Loucy (cell line): ENCODE measurements at regions not wholly inside any gene's neighbourhood (a gene's known extent, or its start where the extent isn't known, plus 50 kb on each side); places are given as distances from the start of the nearest gene placed in this dataset.

Experiments used
- H2AFZ ChIP-seq: fragments of 200-600 bp; sonication (generic); 2 replicates; pipeline ENCODE4 v1.6.0; 2016; ENCODE audit warnings: antibody characterized with exemption, mild to moderate bottlenecking, low read length, moderate library complexity
- H3F3A ChIP-seq: fragments of 200-600 bp; 2 replicates; pipeline ENCODE4 v1.6.0; 2016; ENCODE audit warnings: antibody characterized with exemption, low read depth, mild to moderate bottlenecking
- H3K27me3 ChIP-seq: fragments of 200-600 bp; sonication (generic); 2 replicates; pipeline ENCODE4 v1.6.1; 2014; ENCODE audit warnings: low read length, mild to moderate bottlenecking; ENCODE audit not compliant: insufficient read depth, poor library complexity, severe bottlenecking
- H3K36me3 ChIP-seq: fragments of 200-600 bp; sonication (generic); 2 replicates; pipeline ENCODE4 v1.6.1; 2016; ENCODE audit warnings: low read length; ENCODE audit not compliant: insufficient read depth
- H3K4me1 ChIP-seq: fragments of 200-600 bp; sonication (generic); 2 replicates; pipeline ENCODE4 v1.5.1; 2014; ENCODE audit warnings: low read length, mild to moderate bottlenecking; ENCODE audit not compliant: insufficient read depth, poor library complexity, severe bottlenecking
- H3K4me2 ChIP-seq: fragments of 200-600 bp; sonication (generic); 2 replicates; pipeline ENCODE4 v1.6.0; 2014; ENCODE audit warnings: antibody characterized with exemption, low read length, low read depth, mild to moderate bottlenecking; ENCODE audit not compliant: poor library complexity, severe bottlenecking
- H3K4me3 ChIP-seq: fragments of 200-600 bp; sonication (generic); 2 replicates; pipeline ENCODE4 v1.5.1; 2014; ENCODE audit warnings: low read length, mild to moderate bottlenecking, mixed read lengths; ENCODE audit not compliant: poor library complexity, severe bottlenecking
- H3K79me2 ChIP-seq: fragments of 200-600 bp; sonication (generic); 2 replicates; pipeline ENCODE4 v1.6.1; 2014; ENCODE audit warnings: low read length; ENCODE audit not compliant: insufficient read depth
- H3K9ac ChIP-seq: fragments of 200-600 bp; sonication (generic); 2 replicates; pipeline ENCODE4 v1.6.0; 2014; ENCODE audit warnings: mild to moderate bottlenecking, low read depth, low read length, moderate library complexity; ENCODE audit not compliant: poor library complexity, severe bottlenecking
- H3K9me2 ChIP-seq: fragments of 200-600 bp; sonication (generic); replicated peaks from 2 replicates; pipeline ENCODE4 v1.6.1; 2016; ENCODE audit warnings: low read depth, low read length, mixed read lengths
- H3K9me3 ChIP-seq: fragments of 200-600 bp; sonication (generic); 2 replicates; pipeline ENCODE4 v1.6.1; 2014; ENCODE audit warnings: mild to moderate bottlenecking, antibody characterized with exemption, low read length, low read depth; ENCODE audit not compliant: insufficient read depth
- H4K20me1 ChIP-seq: fragments of 200-600 bp; sonication (generic); 2 replicates; pipeline ENCODE4 v1.6.0; 2014; ENCODE audit warnings: antibody characterized with exemption, low read length, mild to moderate bottlenecking; ENCODE audit not compliant: insufficient read depth, poor library complexity, severe bottlenecking
- CTCF ChIP-seq: fragments of 200-600 bp; sonication (generic); conservative IDR thresholded peaks from 2 replicates; pipeline ENCODE4 v1.5.1; 2014; ENCODE audit warnings: mild to moderate bottlenecking, antibody characterized with exemption, low read length
- EZH2phosphoT487 ChIP-seq: fragments of 200-600 bp; IDR thresholded peaks from 2 replicates; pipeline ENCODE4 v1.6.1; 2018; ENCODE audit warnings: antibody characterized with exemption, mild to moderate bottlenecking, moderate library complexity, borderline replicate concordance

GRCh38 chrX:35432056-35432455 lies 366.1 kb upstream of the MAGEB16 start:
- Histone ChIP-seq H3F3A (no peaks in the 10 kb centered on the region), H3K9me3 (no peaks in the 10 kb centered on the region)
- TF ChIP-seq EZH2phosphoT487, result no peak
- TF ChIP-seq CTCF, result no peak

GRCh38 chrX:35439034-35439660 lies 359.0 kb upstream of the MAGEB16 start:
- no peaks in the 10 kb centered on the region for H3F3A ChIP-seq
- no peaks in the 10 kb centered on the region for H3K36me3 ChIP-seq
- H3K27me3 ChIP-seq, result no peaks in the 10 kb centered on the region
- H4K20me1 ChIP-seq, result no peaks in the 10 kb centered on the region
- no peaks in the 10 kb centered on the region for H3K9me3 ChIP-seq
- H3K4me2 ChIP-seq, result no peak overlapping the region
- no peak overlapping the region for H3K4me3 ChIP-seq
- no peak overlapping the region for H2AFZ ChIP-seq
- TF ChIP-seq EZH2phosphoT487 (no peak), CTCF (no peak)
- no peaks in the 10 kb centered on the region for H3K79me2 ChIP-seq
- H3K9ac ChIP-seq, result no peak overlapping the region
- H3K9me2 ChIP-seq, result no peaks in the 10 kb centered on the region
- no peaks in the 10 kb centered on the region for H3K4me1 ChIP-seq

More at GRCh38 chrX:35432056-35432455, 366.1 kb upstream of the MAGEB16 start:
- Histone ChIP-seq H3K9me2 (no peaks in the 10 kb centered on the region), H3K4me2 (no peak overlapping the region), H3K4me3 (no peak overlapping the region), H3K36me3 (no peaks in the 10 kb centered on the region), H3K27me3 (no peaks in the 10 kb centered on the region), H4K20me1 (no peaks in the 10 kb centered on the region), H3K79me2 (no peaks in the 10 kb centered on the region), H3K9ac (no peak overlapping the region), H3K4me1 (no peaks in the 10 kb centered on the region), H2AFZ (no peak overlapping the region)

GRCh38 chrX:35439692-35440091 lies 358.4 kb upstream of the MAGEB16 start:
- no peak overlapping the region for H3K4me3 ChIP-seq
- H3K36me3 ChIP-seq, result no peaks in the 10 kb centered on the region
- no peaks in the 10 kb centered on the region for H3K9me3 ChIP-seq
- H3K9me2 ChIP-seq, result no peaks in the 10 kb centered on the region
- H3K9ac ChIP-seq, result no peak overlapping the region
- H3F3A ChIP-seq, result no peaks in the 10 kb centered on the region
- no peak overlapping the region for H2AFZ ChIP-seq
- no peaks in the 10 kb centered on the region for H3K4me1 ChIP-seq
- TF ChIP-seq CTCF, result no peak
- no peak for TF ChIP-seq EZH2phosphoT487
- H3K27me3 ChIP-seq, result no peaks in the 10 kb centered on the region
- no peak overlapping the region for H3K4me2 ChIP-seq
- no peaks in the 10 kb centered on the region for H3K79me2 ChIP-seq
- H4K20me1 ChIP-seq, result no peaks in the 10 kb centered on the region
